ENCODE measurements at regions not wholly inside any gene's neighbourhood (a gene's known extent, or its start where the extent isn't known, plus 50 kb on each side); places are given as distances from the start of the nearest gene placed in this dataset.

DNA sequence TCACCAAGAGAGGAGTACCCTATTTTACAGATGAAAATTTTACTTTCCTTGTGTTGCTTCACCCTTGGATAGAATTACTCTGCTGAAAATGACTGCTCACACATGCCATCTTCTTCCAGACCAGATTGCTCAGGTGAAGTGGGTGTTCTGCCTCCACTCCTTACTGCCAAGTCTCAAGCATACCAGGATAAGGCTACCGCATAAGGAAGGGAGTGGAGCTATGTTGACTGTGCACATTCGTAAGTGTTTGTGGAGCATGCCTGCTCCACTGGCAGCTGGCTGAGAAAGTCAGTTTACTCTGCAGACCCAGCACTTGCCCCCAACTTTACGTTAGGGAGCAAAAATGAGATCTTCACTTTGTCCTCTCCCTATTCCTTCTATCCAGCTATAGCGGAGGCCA lies 405.0 kb upstream of the DDX18 start:
- TF ChIP-seq CTCF (conservative IDR thresholded peaks at IDR 0.05; ENCODE audit: low read length) (no peak), EZH2phosphoT487 (IDR thresholded peaks at IDR 0.05; ENCODE audit: borderline replicate concordance, low read depth, low read length) (no peak)
